GM19043 (cell line): ENCODE measurements at regions not wholly inside any gene's neighbourhood (a gene's known extent, or its start where the extent isn't known, plus 50 kb on each side); places are given as distances from the start of the nearest gene placed in this dataset.

Source experiments
- ATAC-seq: cut with Tn5 transposase; IDR thresholded peaks from one replicate; pipeline ENCODE4 v1.9.1; 2021; ENCODE audit warnings: low read depth; ENCODE audit not compliant: unreplicated experiment

DNA sequence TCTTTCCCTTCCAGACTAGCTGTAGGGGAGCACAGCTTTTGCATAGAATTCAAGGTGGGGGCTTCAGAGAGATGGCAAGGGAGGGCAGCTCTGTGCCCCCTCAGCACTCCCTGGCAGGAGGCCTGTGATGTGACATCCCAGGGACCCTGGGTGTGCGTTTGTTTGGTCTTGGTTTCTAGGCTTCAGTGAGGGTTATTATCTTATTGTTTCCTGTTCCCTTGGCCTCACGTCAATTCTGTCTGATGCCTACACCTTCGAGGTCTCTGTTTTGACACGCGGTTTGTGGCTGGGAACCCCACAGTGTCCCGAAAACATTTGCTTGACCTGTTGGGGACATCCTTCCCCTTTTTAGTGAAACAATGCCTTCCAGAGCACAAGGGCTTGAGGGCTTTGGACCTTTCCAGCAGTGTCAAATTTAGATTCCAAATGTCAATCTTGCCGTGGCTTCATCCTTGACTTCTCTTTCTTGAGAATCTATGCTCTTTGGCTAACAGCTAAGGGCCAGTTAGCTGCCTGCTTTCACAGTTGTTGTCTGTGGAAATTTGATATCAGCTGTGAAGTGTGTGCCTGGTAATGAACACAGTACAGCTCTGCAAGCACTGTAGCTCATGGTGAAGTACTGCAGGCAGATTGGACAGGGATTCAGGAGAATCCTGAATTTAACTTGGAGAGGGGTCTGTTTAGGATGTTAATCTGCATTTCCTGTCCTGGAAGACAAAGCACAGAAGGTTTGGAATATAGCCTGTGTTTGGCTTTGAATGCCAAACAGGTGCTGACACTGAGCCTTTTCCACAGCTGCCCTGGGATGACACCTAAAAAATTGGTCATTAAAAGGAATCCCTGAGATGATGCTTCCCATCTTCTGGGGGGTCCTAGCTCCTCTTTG is 108.2 kb upstream of the CXCR4 start:
- ATAC-seq: no peak

DNA sequence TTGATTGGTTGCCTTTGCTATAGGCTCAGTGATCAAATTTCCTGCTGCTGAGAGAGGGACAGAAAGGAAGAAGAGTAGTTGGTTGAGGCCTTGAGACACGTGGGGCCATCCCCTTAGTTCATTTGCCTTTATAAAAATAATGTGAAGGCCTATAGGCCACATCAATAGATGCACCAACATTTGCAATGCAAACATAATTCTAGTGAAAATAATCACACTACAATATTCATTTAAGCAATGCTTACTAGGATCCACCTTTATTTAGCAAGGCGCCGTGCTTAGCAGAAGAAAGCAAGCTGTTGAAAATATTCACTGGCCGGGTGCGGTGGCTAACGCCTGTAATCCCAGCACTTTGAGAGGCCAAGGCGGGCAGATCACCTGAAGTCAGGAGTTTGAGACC is 105.3 kb upstream of the CXCR4 start:
- ATAC-seq: no peak

DNA sequence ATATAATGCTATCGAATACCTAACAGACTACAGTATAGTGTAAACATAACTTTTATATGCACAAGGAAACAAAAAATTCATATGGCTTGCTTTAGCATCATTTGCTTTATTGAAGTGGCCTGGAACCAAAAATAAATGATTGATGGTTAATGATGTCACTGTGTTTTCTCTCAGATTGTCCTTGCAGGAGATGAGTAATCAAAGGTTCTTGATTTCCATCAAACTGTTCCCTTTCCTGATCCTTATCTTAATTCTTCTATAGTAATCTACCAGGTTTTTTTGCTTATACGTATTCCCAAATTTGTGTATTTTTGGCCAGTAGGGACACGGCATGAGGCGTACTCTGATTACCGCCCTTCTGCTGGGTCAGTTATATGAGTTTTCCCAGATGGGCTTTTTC is 104.9 kb upstream of the CXCR4 start:
- ATAC-seq: no peak

- no peak for ATAC-seq
Observed at GRCh38 chr2:136221026-136221425, 103.1 kb upstream of the CXCR4 start.

- ATAC-seq: no peak
Observed at GRCh38 chr2:136219963-136220362, 102.0 kb upstream of the CXCR4 start.

GRCh38 chr2:136219341-136219740 is 101.4 kb upstream of the CXCR4 start:
- ATAC-seq: no peak

DNA sequence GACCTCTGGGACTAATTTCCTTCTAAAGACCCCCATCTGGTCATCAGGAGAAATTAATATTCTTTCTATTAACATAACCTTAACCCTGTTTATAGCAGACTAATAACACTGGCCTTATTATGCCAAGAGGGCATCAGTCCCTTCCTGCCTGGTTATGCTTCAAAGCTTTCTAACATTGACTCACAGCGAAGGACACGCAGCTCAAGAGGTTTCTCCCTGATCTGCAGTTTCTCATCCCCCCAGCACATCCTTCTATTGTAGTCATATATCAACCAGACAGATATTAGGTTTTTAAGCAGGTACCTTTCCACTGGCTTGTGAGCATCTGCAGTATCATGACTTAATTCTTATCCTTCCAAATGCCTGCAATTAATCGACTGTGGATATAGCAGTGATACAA is 100.0 kb upstream of the CXCR4 start:
- ATAC-seq: no peak

DNA sequence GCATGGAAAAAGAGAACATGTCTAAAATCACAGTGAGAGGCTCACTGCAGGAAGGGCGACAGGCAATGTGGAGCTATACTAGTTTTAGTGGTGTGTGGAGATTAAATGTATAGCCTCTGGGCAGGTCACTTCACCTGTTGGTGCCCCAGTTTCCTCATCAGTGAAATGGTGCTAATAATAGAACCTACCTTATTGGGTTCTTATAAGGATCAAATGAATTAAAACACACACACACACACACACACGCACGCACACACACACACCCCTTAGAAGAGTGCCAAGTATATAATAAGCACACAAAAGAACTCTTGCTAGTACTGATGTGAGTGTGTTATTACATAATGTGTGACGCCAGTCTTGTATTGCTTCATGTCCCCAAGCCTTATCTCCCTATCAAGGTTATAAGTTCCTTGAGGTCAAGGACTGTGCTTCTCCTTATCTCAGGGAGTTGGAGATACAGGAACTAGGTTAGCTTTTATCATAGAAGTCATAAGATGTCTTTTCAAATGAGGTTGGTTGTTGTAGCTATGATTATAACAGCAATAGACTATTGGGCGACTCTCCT is 98.0 kb upstream of the CXCR4 start:
- ATAC-seq: no peak

- no peak for ATAC-seq
Observed at GRCh38 chr2:136215449-136215848, 97.5 kb upstream of the CXCR4 start.

DNA sequence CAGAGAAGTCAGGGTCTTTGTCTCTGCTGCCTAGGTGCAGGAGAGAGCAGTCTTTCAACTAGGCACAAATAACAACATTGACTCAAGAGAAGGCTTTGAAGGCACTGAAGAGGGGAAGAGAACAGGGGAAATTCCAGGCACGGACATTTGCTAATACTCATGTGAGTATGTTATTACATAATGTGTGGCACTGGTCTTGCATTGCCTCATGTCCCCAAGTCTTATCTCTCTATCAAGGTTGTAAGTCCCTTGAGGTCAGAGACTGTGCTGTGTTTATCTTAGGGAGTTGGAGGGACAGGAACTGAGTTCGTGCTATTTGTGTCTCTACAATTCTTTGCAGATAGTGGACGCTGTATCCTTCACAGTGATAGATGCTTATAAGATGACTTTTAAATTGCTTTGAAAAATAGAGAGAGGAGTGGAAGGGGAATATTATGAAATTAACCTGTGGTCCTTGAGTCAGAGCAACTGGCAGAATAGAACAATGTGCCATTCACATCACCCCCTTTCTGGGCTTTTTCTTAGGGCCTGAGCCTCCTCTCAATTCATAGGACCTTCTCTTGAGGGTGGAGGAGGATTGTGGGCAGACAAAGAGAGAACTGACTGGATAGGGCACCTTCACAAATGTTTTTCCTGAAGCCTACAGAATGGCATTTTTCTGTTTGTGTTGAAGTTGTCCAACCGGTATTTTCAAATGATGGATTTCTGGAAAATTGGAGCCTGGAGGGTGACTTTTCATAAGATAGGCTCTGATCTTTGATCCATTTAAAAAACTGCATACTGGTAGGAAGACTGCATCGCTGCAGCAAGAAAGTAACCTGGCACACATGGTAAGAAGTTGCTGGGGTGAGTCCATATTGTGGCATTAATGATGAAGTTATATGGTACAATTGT is 96.6 kb upstream of the CXCR4 start:
- no peak for ATAC-seq

GRCh38 chr2:136213836-136214235 is 95.9 kb upstream of the CXCR4 start:
- ATAC-seq: no peak

- ATAC-seq: peak; percentile 49
Observed at GRCh38 chr2:136212426-136213378, 94.8 kb upstream of the CXCR4 start.

- no peak for ATAC-seq
Observed at GRCh38 chr2:136211701-136212100, 93.8 kb upstream of the CXCR4 start.

GRCh38 chr2:136210822-136211221 is 92.9 kb upstream of the CXCR4 start:
- no peak for ATAC-seq

DNA sequence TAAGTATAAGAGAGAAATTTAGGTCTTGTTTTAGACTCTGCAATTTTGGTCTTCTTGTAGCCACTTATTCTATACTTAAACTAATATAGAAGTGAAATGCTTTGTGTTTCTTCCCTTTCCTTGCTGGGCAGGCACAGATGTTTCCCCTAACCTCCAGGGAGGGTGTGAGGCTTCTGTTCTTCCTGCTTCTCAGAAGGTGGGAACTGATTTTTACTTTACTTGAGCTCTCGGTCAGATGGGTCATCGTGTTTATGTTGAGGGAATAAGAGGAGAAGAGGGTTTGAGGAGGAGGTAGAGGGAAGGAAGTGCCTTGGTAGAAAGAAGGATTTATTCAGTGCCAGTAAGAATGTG is 92.5 kb upstream of the CXCR4 start:
- ATAC-seq: no peak

- ATAC-seq: no peak
Observed at GRCh38 chr2:136209561-136210454, 91.9 kb upstream of the CXCR4 start.

GRCh38 chr2:136208682-136209420 is 90.9 kb upstream of the CXCR4 start:
- no peak for ATAC-seq

DNA sequence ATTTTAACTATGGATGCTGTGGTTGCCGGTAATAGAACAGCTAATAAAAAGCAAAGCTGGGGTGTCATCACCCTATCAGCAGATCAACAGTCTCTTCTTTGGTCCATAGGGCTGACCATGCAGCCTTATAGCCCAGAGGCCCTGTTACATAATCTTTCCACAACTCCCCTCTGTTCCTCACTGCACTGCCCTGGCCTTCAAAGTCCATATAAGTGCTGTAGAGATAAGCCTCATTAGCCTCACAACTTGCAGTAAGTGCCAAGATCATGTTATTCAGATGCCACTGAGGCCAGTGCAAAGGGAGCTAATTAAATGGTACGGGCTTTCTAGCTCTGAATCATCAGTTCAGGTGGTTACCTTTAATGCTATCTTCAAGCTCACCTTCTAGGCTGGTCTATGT is 89.7 kb upstream of the CXCR4 start:
- no peak for ATAC-seq
